PC-9 (cell line): ENCODE measurements at regions not wholly inside any gene's neighbourhood (a gene's known extent, or its start where the extent isn't known, plus 50 kb on each side); places are given as distances from the start of the nearest gene placed in this dataset.

Source experiments
- BruUV-seq: library from RNA; stranded (reverse); fragments of 400-500 nt; replicated peaks from 2 replicates; lab custom pipeline; 2021; lab: Mats Ljungman, UMichigan
- CTCF ChIA-PET: fragments of 300-600 bp; sonication (Branson Sonifier 250); formaldehyde crosslinking; loops from one replicate; lab custom pipeline; 2022; ENCODE audit warnings: antibody characterized with exemption; lab: Charles Lee
- POLR2A ChIA-PET: fragments of 300-600 bp; sonication (Branson Sonifier 250); formaldehyde crosslinking; loops from one replicate; lab custom pipeline; 2022; ENCODE audit warnings: antibody characterized with exemption; ENCODE audit not compliant: unreplicated experiment; lab: Charles Lee
- DNase-seq, 2 experiments: peaks; one replicate each; pipeline versions ENCODE4 v3.0.0 to v3.0.0-alpha.2; 2015 to 2022; ENCODE audit warnings: mixed read lengths in 1 of 2
- H2AFZ ChIP-seq: fragments of 200-600 bp; sonication (generic); 2 replicates; pipeline ENCODE4 v1.8.1; 2017; ENCODE audit warnings: antibody characterized with exemption
- H3F3A ChIP-seq: fragments of 200-600 bp; sonication (generic); 2 replicates; pipeline ENCODE4 v1.8.1; 2017; ENCODE audit warnings: antibody characterized with exemption, mild to moderate bottlenecking, low read depth; ENCODE audit not compliant: insufficient read depth
- H3K27ac ChIP-seq: fragments of 200-600 bp; sonication (generic); 2 replicates; pipeline ENCODE4 v1.6.1; 2016; ENCODE audit warnings: mixed run types
- H3K27me3 ChIP-seq: fragments of 200-600 bp; sonication (generic); 2 replicates; pipeline ENCODE4 v1.6.1; 2016; ENCODE audit warnings: low read depth, mixed run types; ENCODE audit not compliant: insufficient read depth
- H3K36me3 ChIP-seq: fragments of 200-600 bp; sonication (generic); 2 replicates; pipeline ENCODE4 v1.6.1; 2016; ENCODE audit warnings: low read depth, mixed run types
- H3K4me1 ChIP-seq: fragments of 200-600 bp; sonication (generic); replicated peaks from 2 replicates; pipeline ENCODE4 v1.6.1; 2016; ENCODE audit warnings: mixed run types; ENCODE audit not compliant: insufficient read depth
- H3K4me2 ChIP-seq: fragments of 200-600 bp; sonication (generic); 2 replicates; pipeline ENCODE4 v1.6.1; 2017; ENCODE audit warnings: mixed run types
- H3K4me3 ChIP-seq: fragments of 200-600 bp; sonication (generic); 2 replicates; pipeline ENCODE4 v1.6.1; 2016; ENCODE audit warnings: mixed run types
- H3K79me2 ChIP-seq: fragments of 200-600 bp; sonication (generic); 2 replicates; pipeline ENCODE4 v1.6.1; 2017; ENCODE audit warnings: low read depth, mixed run types
- H3K9me2 ChIP-seq: fragments of 200-600 bp; sonication (generic); 2 replicates; pipeline ENCODE4 v1.8.1; 2017; ENCODE audit warnings: mild to moderate bottlenecking; ENCODE audit not compliant: insufficient read depth
- H3K9me3 ChIP-seq: fragments of 200-600 bp; sonication (generic); 2 replicates; pipeline ENCODE4 v1.8.1; 2016; ENCODE audit warnings: low read depth; ENCODE audit not compliant: insufficient read depth
- H4K20me1 ChIP-seq: fragments of 200-600 bp; sonication (generic); 2 replicates; pipeline ENCODE4 v1.8.1; 2017; ENCODE audit not compliant: insufficient read depth
- CTCF ChIP-seq: fragments of 200-600 bp; sonication (generic); conservative IDR thresholded peaks from 2 replicates; pipeline ENCODE4 v1.6.1; 2017; ENCODE audit warnings: mixed run types, antibody characterized with exemption, mild to moderate bottlenecking, moderate library complexity
- EZH2 ChIP-seq: fragments of 200-600 bp; sonication (generic); IDR thresholded peaks from 2 replicates; pipeline ENCODE4 v1.8.0; 2017; ENCODE audit warnings: antibody characterized with exemption, low read depth
- intact Hi-C: fragments of 100-400 bp; cut with micrococcal nuclease; formaldehyde crosslinking; loops from one replicate; pipeline ENCODE4 v1.10.0; 2022; ENCODE audit not compliant: unreplicated experiment

GRCh38 chr3:88809993-88810392 lies 297.4 kb upstream of the EPHA3 start:
- H3F3A ChIP-seq = no peaks in the 10 kb centered on the region
- ChIA-PET CTCF (no interaction called here), POLR2A (no interaction called here)
- no peaks in the 10 kb centered on the region for H3K27me3 ChIP-seq
- H2AFZ ChIP-seq = no peak overlapping the region
- no peak overlapping the region for H3K27ac ChIP-seq
- no peaks in the 10 kb centered on the region for H3K79me2 ChIP-seq
- H4K20me1 ChIP-seq = no peaks in the 10 kb centered on the region
- H3K4me1 ChIP-seq = no peaks in the 10 kb centered on the region
- H3K4me2 ChIP-seq = no peak overlapping the region
- H3K9me2 ChIP-seq = no peaks in the 10 kb centered on the region
- BruUV-seq = no TSS peak
- intact Hi-C loops = no loop called here
- no peak for TF ChIP-seq CTCF
- no peak for TF ChIP-seq EZH2
- H3K4me3 ChIP-seq = no peak overlapping the region
- no peak for DNase-seq
- no peaks in the 10 kb centered on the region for H3K9me3 ChIP-seq
- H3K36me3 ChIP-seq = no peaks in the 10 kb centered on the region

- CTCF ChIA-PET = no interaction called here
- intact Hi-C loops = no loop called here
- no peak overlapping the region for H3K4me3 ChIP-seq
- no peak for DNase-seq
- no peaks in the 10 kb centered on the region for H3K9me3 ChIP-seq
- no peaks in the 10 kb centered on the region for H4K20me1 ChIP-seq
- no peak overlapping the region for H3K27ac ChIP-seq
- no TSS peak for BruUV-seq
- no peaks in the 10 kb centered on the region for H3K4me1 ChIP-seq
- H2AFZ ChIP-seq = no peak overlapping the region
- TF ChIP-seq EZH2 (no peak), CTCF (no peak)
- no peaks in the 10 kb centered on the region for H3K79me2 ChIP-seq
- H3K27me3 ChIP-seq = no peaks in the 10 kb centered on the region
- H3K36me3 ChIP-seq = no peaks in the 10 kb centered on the region
- no peaks in the 10 kb centered on the region for H3F3A ChIP-seq
- POLR2A ChIA-PET = no interaction called here
- no peaks in the 10 kb centered on the region for H3K9me2 ChIP-seq
- no peak overlapping the region for H3K4me2 ChIP-seq
Observed at GRCh38 chr3:88810455-88810854, 297.0 kb upstream of the EPHA3 start.

GRCh38 chr3:88811096-88811495 lies 296.3 kb upstream of the EPHA3 start:
- Histone ChIP-seq H3K27me3 (no peaks in the 10 kb centered on the region), H3K4me1 (no peaks in the 10 kb centered on the region), H2AFZ (no peak overlapping the region), H3K9me3 (no peaks in the 10 kb centered on the region), H3K27ac (no peak overlapping the region), H3K9me2 (no peaks in the 10 kb centered on the region), H4K20me1 (no peaks in the 10 kb centered on the region), H3K36me3 (no peaks in the 10 kb centered on the region), H3F3A (no peaks in the 10 kb centered on the region), H3K4me2 (no peak overlapping the region), H3K4me3 (no peak overlapping the region), H3K79me2 (no peaks in the 10 kb centered on the region)
- intact Hi-C loops = no loop called here
- no peak for TF ChIP-seq EZH2
- no peak for TF ChIP-seq CTCF
- no peak for DNase-seq
- ChIA-PET POLR2A (no interaction called here), CTCF (no interaction called here)
- BruUV-seq = no TSS peak
